ENCODE measurements at regions not wholly inside any gene's neighbourhood (a gene's known extent, or its start where the extent isn't known, plus 50 kb on each side); places are given as distances from the start of the nearest gene placed in this dataset.

DNA sequence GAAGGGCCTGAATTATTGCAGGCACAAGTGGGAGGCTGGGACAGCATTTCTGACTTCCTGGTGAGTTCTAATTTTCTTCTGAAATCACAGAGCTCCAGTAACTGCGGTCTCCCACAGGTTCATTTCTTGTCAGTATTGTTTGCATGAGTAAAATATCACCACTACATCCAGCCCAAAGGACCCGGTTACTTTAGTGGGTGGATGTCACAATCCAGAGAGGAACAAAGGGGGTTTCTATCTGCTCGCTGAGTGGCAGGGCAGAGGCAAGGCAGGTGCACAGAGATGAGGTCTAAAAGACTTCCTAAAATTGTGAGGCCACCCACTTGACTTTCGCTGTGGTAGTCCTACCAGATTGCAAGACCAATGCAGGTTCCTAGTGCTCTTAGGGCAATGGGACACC is 800.4 kb upstream of the ID2 start:
- TF ChIP-seq, protein P1, sequence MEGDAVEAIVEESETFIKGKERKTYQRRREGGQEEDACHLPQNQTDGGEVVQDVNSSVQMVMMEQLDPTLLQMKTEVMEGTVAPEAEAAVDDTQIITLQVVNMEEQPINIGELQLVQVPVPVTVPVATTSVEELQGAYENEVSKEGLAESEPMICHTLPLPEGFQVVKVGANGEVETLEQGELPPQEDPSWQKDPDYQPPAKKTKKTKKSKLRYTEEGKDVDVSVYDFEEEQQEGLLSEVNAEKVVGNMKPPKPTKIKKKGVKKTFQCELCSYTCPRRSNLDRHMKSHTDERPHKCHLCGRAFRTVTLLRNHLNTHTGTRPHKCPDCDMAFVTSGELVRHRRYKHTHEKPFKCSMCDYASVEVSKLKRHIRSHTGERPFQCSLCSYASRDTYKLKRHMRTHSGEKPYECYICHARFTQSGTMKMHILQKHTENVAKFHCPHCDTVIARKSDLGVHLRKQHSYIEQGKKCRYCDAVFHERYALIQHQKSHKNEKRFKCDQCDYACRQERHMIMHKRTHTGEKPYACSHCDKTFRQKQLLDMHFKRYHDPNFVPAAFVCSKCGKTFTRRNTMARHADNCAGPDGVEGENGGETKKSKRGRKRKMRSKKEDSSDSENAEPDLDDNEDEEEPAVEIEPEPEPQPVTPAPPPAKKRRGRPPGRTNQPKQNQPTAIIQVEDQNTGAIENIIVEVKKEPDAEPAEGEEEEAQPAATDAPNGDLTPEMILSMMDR (conservative IDR thresholded peaks at IDR 0.05; ENCODE audit: low read length): no peak
- TF ChIP-seq EZH2phosphoT487 (IDR thresholded peaks at IDR 0.05; ENCODE audit: borderline replicate concordance): no peak

Measured in Loucy (cell line).